Activated CD8-positive, alpha-beta memory T cell treated with anti-CD3 and anti-CD28 coated beads, Interleukin-2, amount 10 ng/mL, durations not matched to agents 7 days and 5 days (primary cell): ENCODE measurements at regions not wholly inside any gene's neighbourhood (a gene's known extent, or its start where the extent isn't known, plus 50 kb on each side); places are given as distances from the start of the nearest gene placed in this dataset.

ENCODE experiments used
- ATAC-seq: fragments of 150-1000 bp; cut with Tn5 transposase; one replicate; pipeline ENCODE4 v1.10.0; 2021; ENCODE audit warnings: moderate library complexity
- CTCF ChIA-PET: fragments of 350-600 bp; sonication (Branson Sonifier 250); formaldehyde crosslinking; loops from one replicate; lab custom pipeline; 2021; ENCODE audit warnings: antibody characterized with exemption; lab: Charles Lee
- DNase-seq: peaks from one replicate; pipeline ENCODE4 v3.0.0-alpha.2; 2020
- H3K27ac Mint-ChIP-seq: one replicate; pipeline ENCODE4 v1.8.0; 2021; ENCODE audit warnings: mild to moderate bottlenecking, mixed read lengths
- H3K27me3 Mint-ChIP-seq: one replicate; pipeline ENCODE4 v1.8.0; 2021; ENCODE audit warnings: mixed read lengths
- H3K36me3 Mint-ChIP-seq: one replicate; pipeline ENCODE4 v1.8.0; 2021; ENCODE audit warnings: mild to moderate bottlenecking, mixed read lengths
- H3K4me1 Mint-ChIP-seq: one replicate; pipeline ENCODE4 v1.8.0; 2021; ENCODE audit warnings: mixed read lengths
- H3K4me3 Mint-ChIP-seq: one replicate; pipeline ENCODE4 v1.8.0; 2021; ENCODE audit warnings: mild to moderate bottlenecking, moderate library complexity, mixed read lengths
- H3K9me3 Mint-ChIP-seq: one replicate; pipeline ENCODE4 v1.8.0; 2022; ENCODE audit warnings: low read depth, mixed read lengths

DNA sequence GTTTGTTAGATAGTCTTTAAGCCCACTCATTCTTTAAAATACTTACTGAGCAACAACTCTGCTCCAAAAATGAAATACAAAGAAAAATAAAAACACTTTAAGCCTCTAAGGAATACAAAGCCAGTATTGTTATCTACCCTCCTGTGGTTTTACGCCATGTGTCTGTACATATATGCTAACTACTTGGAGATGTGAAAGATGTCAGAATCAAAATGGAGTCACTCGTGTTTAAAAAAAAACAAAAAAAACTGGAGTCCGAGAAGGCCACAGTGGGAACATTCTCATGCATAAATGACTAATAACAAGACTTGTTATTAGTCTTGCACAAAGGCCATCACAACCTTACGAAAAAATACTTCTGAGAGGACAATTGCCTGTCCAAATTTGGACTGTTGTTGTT lies 393.1 kb downstream of the TBC1D4 start:
- CTCF ChIA-PET, result no interaction called here
- H3K4me3 Mint-ChIP-seq, result no peak overlapping the region
- no peaks in the 10 kb centered on the region for H3K9me3 Mint-ChIP-seq
- no peak for ATAC-seq
- H3K36me3 Mint-ChIP-seq, result no peaks in the 10 kb centered on the region
- no peak overlapping the region for H3K27ac Mint-ChIP-seq
- no peaks in the 10 kb centered on the region for H3K27me3 Mint-ChIP-seq
- no peaks in the 10 kb centered on the region for H3K4me1 Mint-ChIP-seq
- no peak for DNase-seq

DNA sequence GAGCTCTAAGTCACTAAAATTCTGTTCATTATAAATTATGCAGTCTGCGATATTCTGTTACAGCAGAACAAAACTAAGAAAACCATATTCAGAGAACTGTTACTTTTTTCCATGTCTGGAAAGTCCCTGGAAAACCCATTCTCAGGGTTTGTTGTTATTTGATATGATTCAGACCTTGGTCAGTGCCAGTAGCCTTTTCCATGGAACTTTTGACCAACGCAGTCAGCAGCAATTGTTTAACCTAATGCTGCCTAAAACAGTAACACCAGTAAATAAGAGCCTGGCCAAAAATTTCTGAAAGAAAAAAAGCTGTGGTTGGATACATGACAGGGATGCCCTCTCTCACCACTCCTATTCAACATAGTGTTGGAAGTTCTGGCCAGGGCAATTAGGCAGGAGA lies 402.7 kb downstream of the TBC1D4 start:
- H3K9me3 Mint-ChIP-seq, result no peaks in the 10 kb centered on the region
- no peaks in the 10 kb centered on the region for H3K4me1 Mint-ChIP-seq
- DNase-seq (no peak), ATAC-seq (no peak)
- H3K27me3 Mint-ChIP-seq, result no peaks in the 10 kb centered on the region
- H3K36me3 Mint-ChIP-seq, result no peaks in the 10 kb centered on the region
- H3K4me3 Mint-ChIP-seq, result no peak overlapping the region
- no peak overlapping the region for H3K27ac Mint-ChIP-seq
- CTCF ChIA-PET, result no interaction called here

DNA sequence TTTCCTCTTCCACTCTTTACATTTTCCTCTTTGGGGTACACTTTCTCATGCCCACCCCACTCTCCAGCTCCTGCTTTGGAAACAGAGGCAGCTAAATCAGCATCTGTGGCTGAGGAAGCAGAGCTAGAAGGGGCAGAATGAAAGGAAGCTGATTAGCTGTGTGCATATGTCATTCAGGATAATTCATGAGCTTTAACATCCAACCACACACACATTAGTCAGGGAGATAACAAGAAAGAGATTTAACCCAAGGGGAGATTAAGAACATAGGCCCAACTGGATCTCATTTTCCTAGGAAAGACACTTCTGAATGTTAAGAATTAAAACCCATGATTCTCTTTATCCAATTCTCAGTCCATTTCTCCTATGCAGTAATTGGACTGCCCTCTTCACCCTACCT lies 405.5 kb downstream of the TBC1D4 start:
- Mint-ChIP-seq H3K36me3 (no peaks in the 10 kb centered on the region), H3K27me3 (no peaks in the 10 kb centered on the region), H3K9me3 (no peaks in the 10 kb centered on the region), H3K27ac (no peak overlapping the region), H3K4me3 (no peak overlapping the region), H3K4me1 (no peaks in the 10 kb centered on the region)
- ATAC-seq (no peak), DNase-seq (no peak)
- CTCF ChIA-PET, result no interaction called here

DNA sequence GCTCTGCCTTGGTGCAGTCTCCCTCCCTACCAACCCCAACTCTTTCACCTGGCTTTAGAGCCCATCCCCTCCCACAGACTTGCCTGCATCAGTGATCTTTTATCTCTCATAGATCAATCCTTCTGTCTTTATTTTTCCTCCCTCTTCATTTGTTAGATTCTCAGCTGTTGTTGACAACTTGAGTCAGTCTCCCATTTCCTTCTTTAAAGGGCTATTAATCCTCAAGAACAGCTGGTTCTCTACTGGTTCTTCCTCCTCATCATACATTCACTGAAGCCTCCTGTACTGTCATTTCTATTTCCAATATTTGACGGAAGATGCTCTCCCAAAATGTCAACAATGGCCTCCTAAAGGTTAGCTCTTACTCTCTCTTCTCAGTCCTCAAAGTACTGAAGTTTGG lies 408.2 kb downstream of the TBC1D4 start:
- no peaks in the 10 kb centered on the region for H3K9me3 Mint-ChIP-seq
- H3K4me3 Mint-ChIP-seq, result no peak overlapping the region
- no peaks in the 10 kb centered on the region for H3K27me3 Mint-ChIP-seq
- no peaks in the 10 kb centered on the region for H3K36me3 Mint-ChIP-seq
- ATAC-seq (no peak), DNase-seq (no peak)
- H3K27ac Mint-ChIP-seq, result no peak overlapping the region
- H3K4me1 Mint-ChIP-seq, result no peaks in the 10 kb centered on the region
- CTCF ChIA-PET, result no interaction called here

DNA sequence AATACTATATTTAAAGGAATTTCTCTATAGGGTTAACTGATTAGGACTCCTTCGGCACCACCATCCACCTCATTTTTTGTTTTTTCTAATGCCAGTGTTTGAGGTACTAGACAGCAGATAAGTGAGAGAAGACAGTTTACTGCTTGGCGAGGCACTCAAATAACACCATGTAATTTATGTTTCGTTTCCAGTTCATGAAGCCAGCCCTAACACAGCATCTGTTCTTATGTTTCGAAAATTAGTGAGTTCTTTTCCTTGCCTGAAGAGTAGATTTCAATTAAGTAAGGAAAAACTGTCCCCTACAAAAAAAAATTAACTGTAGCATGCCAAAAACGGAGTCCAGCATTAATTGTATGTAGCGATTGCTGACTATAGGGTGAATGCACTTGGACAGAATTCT lies 409.1 kb downstream of the TBC1D4 start:
- Mint-ChIP-seq H3K4me3 (no peak overlapping the region), H3K36me3 (no peaks in the 10 kb centered on the region), H3K9me3 (no peaks in the 10 kb centered on the region), H3K4me1 (no peaks in the 10 kb centered on the region), H3K27ac (no peak overlapping the region), H3K27me3 (no peaks in the 10 kb centered on the region)
- DNase-seq (no peak), ATAC-seq (no peak)
- CTCF ChIA-PET, result no interaction called here

DNA sequence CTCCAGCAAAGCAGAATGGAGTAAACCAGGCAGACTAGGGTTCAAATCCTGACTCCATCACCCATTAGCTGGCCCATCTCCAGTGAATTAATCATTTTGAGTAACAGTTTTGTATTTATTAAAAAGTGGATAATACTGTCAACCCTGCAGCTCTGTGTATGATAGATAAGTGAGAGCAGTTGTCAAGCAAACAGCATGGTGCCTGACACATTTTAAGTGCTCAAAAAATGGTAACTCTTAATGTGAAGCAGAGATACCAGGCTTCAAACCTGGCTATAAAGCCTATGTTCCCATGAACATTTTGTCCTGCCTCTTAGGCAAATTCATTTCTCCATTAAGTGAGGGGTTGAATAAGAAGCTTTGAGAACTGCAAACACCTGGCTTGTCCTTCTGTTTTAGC lies 409.6 kb downstream of the TBC1D4 start:
- Mint-ChIP-seq H3K27me3 (no peaks in the 10 kb centered on the region), H3K4me3 (no peak overlapping the region), H3K4me1 (no peaks in the 10 kb centered on the region), H3K36me3 (no peaks in the 10 kb centered on the region), H3K27ac (no peak overlapping the region), H3K9me3 (no peaks in the 10 kb centered on the region)
- DNase-seq (no peak), ATAC-seq (no peak)
- CTCF ChIA-PET, result no interaction called here

DNA sequence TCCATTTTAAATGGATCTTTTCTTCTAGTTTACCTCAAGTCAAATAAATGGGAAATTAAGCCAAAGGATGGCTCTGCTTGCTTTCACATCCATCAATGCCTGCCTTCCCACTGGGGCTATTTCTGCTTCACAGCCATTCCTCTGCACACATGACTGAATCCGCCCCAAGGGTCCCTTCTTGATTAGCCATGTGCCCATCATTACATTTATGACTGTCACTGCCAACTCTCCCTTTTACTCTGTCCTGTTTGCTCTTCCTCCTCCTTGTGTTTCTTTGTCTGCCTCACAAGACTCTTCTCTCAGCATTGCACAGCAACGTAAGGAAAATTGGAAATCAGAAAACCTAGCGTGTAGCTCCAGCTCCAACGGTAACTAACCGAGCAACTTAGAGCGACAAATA lies 410.2 kb downstream of the TBC1D4 start:
- CTCF ChIA-PET, result no interaction called here
- no peak for DNase-seq
- Mint-ChIP-seq H3K36me3 (no peaks in the 10 kb centered on the region), H3K27me3 (no peaks in the 10 kb centered on the region), H3K4me1 (no peaks in the 10 kb centered on the region), H3K9me3 (no peaks in the 10 kb centered on the region), H3K27ac (no peak overlapping the region), H3K4me3 (no peak overlapping the region)
- no peak for ATAC-seq

DNA sequence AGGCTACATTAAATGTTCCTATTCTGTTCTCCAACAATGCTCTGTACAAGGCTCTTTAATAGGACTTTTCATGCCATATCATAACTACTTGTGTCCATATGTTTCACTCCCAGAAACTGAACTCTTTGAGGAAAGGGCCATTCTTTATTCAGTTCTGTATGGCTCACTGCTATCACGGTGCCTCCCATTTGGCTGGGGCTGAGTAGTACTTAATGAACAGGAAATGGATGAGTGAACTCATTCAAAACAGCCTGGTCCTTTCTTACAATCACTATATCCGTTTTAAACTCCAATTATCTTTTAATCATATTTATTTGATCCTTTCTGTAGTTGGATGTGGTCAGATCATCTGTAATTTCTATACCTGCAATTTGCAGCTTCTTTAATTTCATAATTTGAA lies 410.6 kb downstream of the TBC1D4 start:
- H3K4me1 Mint-ChIP-seq, result no peaks in the 10 kb centered on the region
- DNase-seq, result no peak
- H3K9me3 Mint-ChIP-seq, result no peaks in the 10 kb centered on the region
- ATAC-seq, result no peak
- CTCF ChIA-PET, result no interaction called here
- H3K27me3 Mint-ChIP-seq, result no peaks in the 10 kb centered on the region
- H3K4me3 Mint-ChIP-seq, result no peak overlapping the region
- H3K36me3 Mint-ChIP-seq, result no peaks in the 10 kb centered on the region
- H3K27ac Mint-ChIP-seq, result no peak overlapping the region

DNA sequence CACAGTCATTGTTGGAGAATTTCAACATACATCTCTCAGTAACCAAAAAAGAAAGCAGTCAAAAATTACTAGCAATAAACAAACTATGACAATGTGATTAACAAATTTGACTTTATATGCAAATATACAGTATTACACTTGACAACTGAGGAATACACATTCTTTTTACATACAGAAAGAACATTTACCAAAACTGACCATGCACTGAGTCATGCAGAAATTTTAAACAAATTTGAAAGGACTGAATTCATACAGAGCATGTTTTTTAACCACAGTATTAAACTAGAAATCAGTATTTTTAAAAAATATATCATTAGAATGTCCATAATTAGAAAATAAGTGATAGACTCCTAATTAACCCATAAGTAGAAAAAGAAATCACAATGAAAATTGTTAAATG lies 420.1 kb downstream of the TBC1D4 start:
- H3K27ac Mint-ChIP-seq, result no peak overlapping the region
- no peak for ATAC-seq
- CTCF ChIA-PET, result no interaction called here
- no peak for DNase-seq
- no peaks in the 10 kb centered on the region for H3K36me3 Mint-ChIP-seq
- no peaks in the 10 kb centered on the region for H3K27me3 Mint-ChIP-seq
- H3K9me3 Mint-ChIP-seq, result no peaks in the 10 kb centered on the region
- no peak overlapping the region for H3K4me3 Mint-ChIP-seq
- H3K4me1 Mint-ChIP-seq, result no peaks in the 10 kb centered on the region

DNA sequence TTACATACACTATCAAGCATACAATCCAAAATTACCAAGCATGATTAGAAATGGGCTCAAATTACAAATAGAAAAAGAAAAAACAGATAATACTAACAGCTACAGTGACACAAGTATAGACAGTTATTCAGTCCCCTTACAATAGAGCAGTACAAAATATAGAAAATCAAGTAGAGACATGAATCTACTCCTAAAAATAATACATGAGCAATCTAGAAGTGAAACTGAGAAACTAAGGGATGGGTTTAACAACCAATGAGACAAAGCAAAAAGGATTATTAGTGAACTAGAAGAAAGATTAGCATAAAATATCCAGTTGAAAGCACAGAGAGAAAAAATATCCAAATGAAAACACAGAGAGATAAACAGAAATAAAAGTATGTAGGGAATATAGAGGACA lies 426.7 kb downstream of the TBC1D4 start:
- Mint-ChIP-seq H3K27ac (no peak overlapping the region), H3K4me3 (no peak overlapping the region), H3K9me3 (no peaks in the 10 kb centered on the region), H3K36me3 (no peaks in the 10 kb centered on the region), H3K4me1 (no peaks in the 10 kb centered on the region), H3K27me3 (peaks cover 4% of the 10 kb centered on the region)
- no peak for ATAC-seq
- CTCF ChIA-PET, result no interaction called here
- no peak for DNase-seq

DNA sequence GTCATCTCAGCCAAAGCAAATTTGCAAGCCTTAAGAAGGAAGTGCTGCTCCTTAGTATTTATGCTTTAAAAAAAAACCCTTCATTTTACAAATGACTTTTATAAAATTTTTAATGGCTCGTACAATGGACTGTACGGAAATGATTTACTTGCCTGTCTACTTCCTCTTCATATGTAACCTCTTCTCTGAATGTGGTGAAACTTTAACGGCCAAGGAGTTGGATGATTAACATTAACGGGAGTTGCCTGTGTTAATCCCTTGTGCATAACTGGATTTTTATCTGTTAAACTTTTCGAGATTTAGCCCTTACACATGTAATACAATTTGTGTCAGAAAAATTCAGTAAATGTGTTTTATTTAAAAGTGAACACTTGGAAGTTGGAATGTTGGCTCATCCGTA lies 429.4 kb downstream of the TBC1D4 start:
- no peak overlapping the region for H3K27ac Mint-ChIP-seq
- DNase-seq (no peak), ATAC-seq (no peak)
- CTCF ChIA-PET, result no interaction called here
- no peaks in the 10 kb centered on the region for H3K4me1 Mint-ChIP-seq
- H3K9me3 Mint-ChIP-seq, result no peaks in the 10 kb centered on the region
- H3K4me3 Mint-ChIP-seq, result no peak overlapping the region
- peaks cover 4% of the 10 kb centered on the region for H3K27me3 Mint-ChIP-seq
- H3K36me3 Mint-ChIP-seq, result no peaks in the 10 kb centered on the region

DNA sequence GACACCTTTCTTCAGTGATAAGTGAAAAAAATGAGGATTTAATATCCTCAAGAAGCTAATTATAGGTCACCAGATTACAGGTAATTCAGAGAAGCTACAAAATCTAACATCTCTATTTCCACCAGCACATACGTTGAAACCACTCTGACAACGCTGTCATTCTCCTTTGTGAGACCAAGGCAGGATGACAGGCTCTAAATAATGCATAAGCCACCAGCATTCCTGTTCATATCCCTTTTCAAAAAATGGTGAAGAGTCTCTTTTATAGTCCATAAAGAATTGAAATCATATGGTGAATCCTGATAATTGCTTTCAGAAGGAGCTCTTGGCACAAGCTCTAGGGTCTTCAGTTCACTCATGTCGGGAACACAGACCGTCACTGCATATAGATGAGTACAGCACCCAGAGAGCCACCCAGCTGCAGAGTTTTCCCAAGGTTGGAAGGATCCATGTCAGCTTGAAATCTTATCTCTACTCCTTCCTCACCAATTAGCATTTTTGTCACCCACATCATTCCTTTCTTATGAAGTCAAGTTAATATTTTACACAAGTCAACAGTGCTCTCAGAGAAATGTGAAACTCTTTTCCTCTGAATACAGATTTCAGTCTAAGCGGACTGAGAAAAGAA lies 431.4 kb downstream of the TBC1D4 start:
- H3K4me3 Mint-ChIP-seq, result no peak overlapping the region
- no peaks in the 10 kb centered on the region for H3K9me3 Mint-ChIP-seq
- CTCF ChIA-PET, result no interaction called here
- no peak for ATAC-seq
- H3K27ac Mint-ChIP-seq, result no peak overlapping the region
- H3K27me3 Mint-ChIP-seq, result peaks cover 3% of the 10 kb centered on the region
- H3K4me1 Mint-ChIP-seq, result no peaks in the 10 kb centered on the region
- H3K36me3 Mint-ChIP-seq, result no peaks in the 10 kb centered on the region
- DNase-seq, result no peak

DNA sequence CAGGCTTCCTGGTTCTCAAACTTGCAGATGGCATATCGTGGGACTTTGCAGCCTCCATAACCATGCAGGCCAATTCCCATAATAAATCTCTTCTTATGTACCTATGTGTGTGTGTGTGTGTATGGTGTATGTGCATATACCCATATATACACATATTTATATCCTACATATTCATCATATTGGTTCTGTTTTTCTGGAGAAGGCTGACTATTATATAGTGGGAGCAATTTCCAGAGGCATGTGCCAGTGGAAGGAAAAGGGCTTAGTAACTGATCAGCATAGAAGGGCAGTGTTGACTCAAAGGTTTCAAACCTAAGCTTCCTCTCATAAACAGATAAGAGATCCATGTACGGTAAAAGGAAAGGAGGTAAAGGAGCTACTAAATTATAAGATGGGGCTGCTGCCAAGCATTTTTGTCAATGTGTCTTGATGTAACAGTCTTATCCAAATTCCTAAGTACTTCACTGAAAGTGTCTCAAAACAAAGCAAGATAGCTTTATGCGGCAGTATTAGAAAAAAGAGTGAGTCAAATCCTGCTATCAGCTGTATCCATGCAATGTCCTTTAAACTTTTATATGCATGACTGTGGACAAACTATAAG lies 432.1 kb downstream of the TBC1D4 start:
- H3K9me3 Mint-ChIP-seq, result no peaks in the 10 kb centered on the region
- H3K36me3 Mint-ChIP-seq, result no peaks in the 10 kb centered on the region
- H3K27ac Mint-ChIP-seq, result no peak overlapping the region
- no peak overlapping the region for H3K4me3 Mint-ChIP-seq
- no peaks in the 10 kb centered on the region for H3K27me3 Mint-ChIP-seq
- CTCF ChIA-PET, result no interaction called here
- no peaks in the 10 kb centered on the region for H3K4me1 Mint-ChIP-seq
- no peak for ATAC-seq
- no peak for DNase-seq

DNA sequence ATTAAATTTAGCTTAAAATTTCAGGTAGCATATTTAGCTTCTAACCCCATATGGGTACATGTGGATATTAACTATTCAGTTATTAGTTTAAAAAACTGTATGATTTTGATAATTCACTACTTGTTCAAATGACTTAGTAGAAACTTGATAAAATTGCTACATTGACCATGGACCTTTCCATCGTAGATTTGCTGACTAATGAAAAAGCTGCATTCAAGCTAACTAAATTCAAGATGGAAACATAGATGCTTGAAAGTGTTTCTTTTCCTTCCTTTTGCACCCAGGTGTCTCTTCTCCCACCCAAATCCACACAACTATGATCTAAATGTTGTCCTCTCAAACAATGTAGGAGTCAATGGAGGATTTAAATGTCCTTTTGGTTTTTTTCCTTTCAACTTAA lies 439.2 kb downstream of the TBC1D4 start:
- Mint-ChIP-seq H3K9me3 (no peaks in the 10 kb centered on the region), H3K4me1 (no peaks in the 10 kb centered on the region), H3K36me3 (no peaks in the 10 kb centered on the region), H3K27ac (no peak overlapping the region), H3K27me3 (no peaks in the 10 kb centered on the region), H3K4me3 (no peak overlapping the region)
- CTCF ChIA-PET, result no interaction called here
- DNase-seq (no peak), ATAC-seq (no peak)
